H1 (cell line): ENCODE measurements at regions not wholly inside any gene's neighbourhood (a gene's known extent, or its start where the extent isn't known, plus 50 kb on each side); places are given as distances from the start of the nearest gene placed in this dataset.

Experiments
- CTCF ChIA-PET: fragments of 300-600 bp; sonication (Branson Sonifier 250); formaldehyde crosslinking; loops from one replicate; lab custom pipeline; 2021; ENCODE audit not compliant: partially characterized antibody; lab: Charles Lee
- POLR2A ChIA-PET: fragments of 300-600 bp; sonication (Branson Sonifier 250); formaldehyde crosslinking; loops from one replicate; lab custom pipeline; 2021; ENCODE audit warnings: inconsistent platforms; ENCODE audit not compliant: partially characterized antibody; lab: Charles Lee
- DNase-seq, 2 experiments: peaks; one replicate each; pipeline versions ENCODE4 v3.0.0 to v3.0.0-alpha.2; 2010 to 2022; ENCODE audit warnings: low spot score in 2 of 2, low read depth in 1 of 2, mixed read lengths in 1 of 2
- FAIRE-seq: peaks from 2 replicates; lab custom pipeline; 2011; peaks lifted over from hg19 to GRCh38; lab: Jason Lieb, UNC
- H2AFZ ChIP-seq: 2 replicates; pipeline ENCODE4 v1.8.1; 2012; ENCODE audit warnings: low read length, inconsistent platforms
- H2AK5ac ChIP-seq: 2 replicates; pipeline ENCODE4 v1.6.1; 2013; ENCODE audit warnings: low read depth, low read length
- H2BK120ac ChIP-seq: replicated peaks from 2 replicates; pipeline ENCODE3; 2013; ENCODE audit warnings: low read depth, low read length, inconsistent platforms
- H2BK12ac ChIP-seq: 2 replicates; pipeline ENCODE4 v1.6.1; 2013; ENCODE audit warnings: low read depth, low read length
- H2BK15ac ChIP-seq: 2 replicates; pipeline ENCODE4 v1.6.1; 2013; ENCODE audit warnings: low read length
- H2BK20ac ChIP-seq: 2 replicates; pipeline ENCODE4 v1.6.1; 2013; ENCODE audit warnings: low read length
- H2BK5ac ChIP-seq: 2 replicates; pipeline ENCODE4 v1.6.1; 2013; ENCODE audit warnings: low read depth, low read length
- H3K14ac ChIP-seq: 2 replicates; pipeline ENCODE4 v1.6.1; 2013; ENCODE audit warnings: inconsistent platforms; ENCODE audit not compliant: insufficient read length
- H3K18ac ChIP-seq: 2 replicates; pipeline ENCODE4 v1.6.1; 2013; ENCODE audit warnings: low read length; ENCODE audit errors: extremely low read depth
- H3K23ac ChIP-seq: 2 replicates; pipeline ENCODE4 v1.6.1; 2013; ENCODE audit warnings: inconsistent platforms; ENCODE audit not compliant: insufficient read length
- H3K23me2 ChIP-seq: 2 replicates; pipeline ENCODE4 v1.6.1; 2013; ENCODE audit warnings: low read depth, low read length
- H3K27ac ChIP-seq: 2 replicates; pipeline ENCODE4 v1.6.1; 2011; ENCODE audit warnings: low read depth, low read length, inconsistent platforms
- H3K27me3 ChIP-seq, 4 experiments: replicated peaks in 1 of 4; 1 replicate in 1 of 4; 2 replicates in 3 of 4; pipeline versions ENCODE4 v1.6.1 to v1.8.1; 2011 to 2013; ENCODE audit warnings: low read length in 3 of 4, mild to moderate bottlenecking in 3 of 4, inconsistent platforms in 2 of 4, mixed read lengths in 2 of 4, moderate library complexity in 1 of 4; ENCODE audit not compliant: control insufficient read depth in 3 of 4, insufficient read depth in 3 of 4; ENCODE audit errors: extremely low read depth in 1 of 4
- H3K36me3 ChIP-seq, 4 experiments: 2 replicates each; pipeline versions ENCODE4 v1.6.1 to v1.8.1; 2011 to 2013; ENCODE audit warnings: mild to moderate bottlenecking in 4 of 4, low read length in 3 of 4, moderate library complexity in 2 of 4, control low read depth in 1 of 4, inconsistent platforms in 1 of 4; ENCODE audit not compliant: insufficient read depth in 4 of 4, control insufficient read depth in 2 of 4
- H3K4ac ChIP-seq: replicated peaks from 2 replicates; pipeline ENCODE3; 2013; ENCODE audit warnings: low read length, low read depth, mixed read lengths, inconsistent platforms; ENCODE audit not compliant: insufficient read length
- H3K4me1 ChIP-seq, 4 experiments: replicated peaks in 1 of 4; 1 replicate in 1 of 4; 2 replicates in 3 of 4; pipeline versions ENCODE4 v1.6.1 to v1.8.1; 2011 to 2013; ENCODE audit warnings: low read length in 3 of 4, inconsistent platforms in 2 of 4, mixed read lengths in 1 of 4; ENCODE audit not compliant: insufficient read depth in 4 of 4, control insufficient read depth in 3 of 4
- H3K4me2 ChIP-seq, 2 experiments: 2 replicates each; pipeline versions ENCODE4 v1.6.1 to v1.8.1; 2011 to 2013; ENCODE audit warnings: low read depth in 2 of 2, low read length in 2 of 2, control low read depth in 1 of 2, inconsistent platforms in 1 of 2, mild to moderate bottlenecking in 1 of 2; ENCODE audit not compliant: insufficient read depth in 1 of 2
- H3K4me3 ChIP-seq, 4 experiments: fragments of 200-600, 300-600 bp in 1 of 4; sonication (generic), shearing (Covaris generic), sonication (Bioruptor Twin) in 1 of 4; 2 replicates each; pipeline versions ENCODE4 v1.5.1 to v1.8.1; 2011 to 2016; ENCODE audit warnings: low read length in 4 of 4, low read depth in 3 of 4, control low read depth in 2 of 4, inconsistent platforms in 2 of 4, mild to moderate bottlenecking in 2 of 4, mixed read lengths in 1 of 4, moderate library complexity in 1 of 4; ENCODE audit not compliant: insufficient read depth in 2 of 4; ENCODE audit errors: extremely low read depth in 1 of 4
- H3K56ac ChIP-seq: replicated peaks from 2 replicates; pipeline ENCODE3; 2013; ENCODE audit warnings: low read depth, mild to moderate bottlenecking, mixed read lengths, low read length, inconsistent platforms; ENCODE audit not compliant: insufficient read length
- H3K79me1 ChIP-seq: 2 replicates; pipeline ENCODE4 v1.6.1; 2013; ENCODE audit warnings: low read depth, low read length, control low read depth
- H3K79me2 ChIP-seq, 2 experiments: 2 replicates each; pipeline versions ENCODE4 v1.6.1 to v1.8.1; 2012 to 2013; ENCODE audit warnings: low read length in 2 of 2, mild to moderate bottlenecking in 2 of 2, inconsistent platforms in 1 of 2; ENCODE audit not compliant: insufficient read depth in 2 of 2, control insufficient read depth in 1 of 2
- H3K9ac ChIP-seq, 4 experiments: replicated peaks in 1 of 4; 1 replicate in 1 of 4; 2 replicates in 3 of 4; pipeline versions ENCODE4 v1.6.1 to v1.8.1; 2011 to 2013; ENCODE audit warnings: low read depth in 3 of 4, low read length in 3 of 4, control low read depth in 2 of 4, mild to moderate bottlenecking in 2 of 4, moderate library complexity in 2 of 4, inconsistent platforms in 1 of 4; ENCODE audit errors: extremely low read depth in 1 of 4
- H3K9me3 ChIP-seq, 2 experiments: 2 replicates each; pipeline versions ENCODE4 v1.6.1 to v1.8.1; 2012 to 2013; ENCODE audit warnings: mild to moderate bottlenecking in 2 of 2, moderate library complexity in 2 of 2, control low read depth in 1 of 2, inconsistent platforms in 1 of 2, low read depth in 1 of 2, low read length in 1 of 2, mixed read lengths in 1 of 2; ENCODE audit not compliant: insufficient read depth in 2 of 2
- H4K20me1 ChIP-seq, 2 experiments: replicated peaks in 1 of 2; 2 replicates each; pipeline versions ENCODE3 to v1.8.1; 2011 to 2013; ENCODE audit warnings: inconsistent platforms in 2 of 2, low read length in 2 of 2, mild to moderate bottlenecking in 1 of 2; ENCODE audit not compliant: insufficient read depth in 2 of 2, control insufficient read depth in 1 of 2
- H4K5ac ChIP-seq: 2 replicates; pipeline ENCODE4 v1.6.1; 2013; ENCODE audit warnings: low read length, low read depth, mixed read lengths, inconsistent platforms; ENCODE audit not compliant: insufficient read length
- H4K8ac ChIP-seq: 2 replicates; pipeline ENCODE4 v1.8.0; 2013; ENCODE audit warnings: mild to moderate bottlenecking, moderate library complexity, low read length, inconsistent platforms; ENCODE audit not compliant: insufficient read depth; ENCODE audit errors: extremely low read depth
- H4K91ac ChIP-seq: replicated peaks from 2 replicates; pipeline ENCODE3; 2013; ENCODE audit warnings: low read length, mixed read lengths, inconsistent platforms; ENCODE audit not compliant: insufficient read length
- BACH1 ChIP-seq: IDR thresholded peaks from 2 replicates; pipeline ENCODE4 v1.6.1; 2012; ENCODE audit warnings: low read length, improper control_type of control experiment
- NANOG ChIP-seq: IDR thresholded peaks from 2 replicates; pipeline ENCODE4 v1.6.1; 2011; ENCODE audit warnings: low read length, low read depth, mild to moderate bottlenecking, inconsistent platforms; ENCODE audit not compliant: insufficient read depth, poor library complexity, severe bottlenecking
- WGBS, 2 experiments: shearing (Covaris generic) in 1 of 2; methylation state at CpG; one replicate each; pipeline versions ENCODE4 v1.1.6 to v1.1.7; 2013 to 2015; ENCODE audit warnings: low lambda C conversion rate in 2 of 2, mixed read lengths in 2 of 2, inconsistent platforms in 1 of 2, low coverage in 1 of 2, missing lambda C conversion rate in 1 of 2; ENCODE audit not compliant: insufficient replicate concordance in 2 of 2, insufficient coverage in 1 of 2, insufficient read length in 1 of 2; ENCODE audit errors: extremely low coverage in 1 of 2, missing lambda C conversion rate in 1 of 2; 5-methylcytosine and 5-hydroxymethylcytosine counted together

GRCh38 chr22:47772864-47773263 is 1010.4 kb downstream of the TBC1D22A start:
- Histone ChIP-seq H3K79me1 (no peaks in the 10 kb centered on the region), H3K18ac (no peak overlapping the region), H3K4ac (no peak overlapping the region), H3K79me2 (no peaks in the 10 kb centered on the region), H3K23me2 (no peaks in the 10 kb centered on the region), H2BK5ac (no peak overlapping the region), H2AFZ (no peak overlapping the region), H2AK5ac (no peak overlapping the region), H3K4me3 (no peak overlapping the region), H4K91ac (no peak overlapping the region), H3K36me3 (no peaks in the 10 kb centered on the region), H2BK120ac (no peak overlapping the region), H2BK12ac (no peak overlapping the region), H4K20me1 (no peaks in the 10 kb centered on the region), H4K8ac (no peak overlapping the region), H3K9ac (no peak overlapping the region), H3K4me2 (no peak overlapping the region), H3K23ac (no peak overlapping the region), H3K27me3 (no peaks in the 10 kb centered on the region; a peak in 1 of 7 replicates), H3K27ac (no peak overlapping the region), H2BK15ac (no peak overlapping the region), H3K9me3 (no peaks in the 10 kb centered on the region), H3K4me1 (peaks cover 0 to 2% (median 0%) of the 10 kb centered on the region in 4 experiments; a peak in 1 of 7 replicates), H3K56ac (no peak overlapping the region), H2BK20ac (no peak overlapping the region), H3K14ac (no peak overlapping the region), H4K5ac (no peak overlapping the region)
- FAIRE-seq (no peak), DNase-seq (no peak)
- POLR2A ChIA-PET = no interaction called here
- TF ChIP-seq NANOG = no peak
- TF ChIP-seq BACH1 = no peak
- CTCF ChIA-PET = interaction anchor here (1.0 kb wide), 1 partner anchor 65 kb away, joined by 3 read pairs; no protein-coding TSS in a partner anchor
- 87% methylated on average over 3 of the region's 3 CpGs; no CpG with 5 or more reads in 1 of the 2 experiments for WGBS, 2 experiments
